GM19023 (cell line): ENCODE measurements at regions not wholly inside any gene's neighbourhood (a gene's known extent, or its start where the extent isn't known, plus 50 kb on each side); places are given as distances from the start of the nearest gene placed in this dataset.
A peak's percentile ranks its signal among the peaks of the same experiment; 100 is the strongest.

Source experiments
- ATAC-seq: cut with Tn5 transposase; IDR thresholded peaks from one replicate; pipeline ENCODE4 v1.9.1; 2021; ENCODE audit warnings: mild to moderate bottlenecking, moderate library complexity; ENCODE audit not compliant: unreplicated experiment

GRCh38 chr5:109917154-109917546 is 227.4 kb downstream of the MAN2A1 start:
- no peak for ATAC-seq

GRCh38 chr5:109917966-109918365 is 228.2 kb downstream of the MAN2A1 start:
- no peak for ATAC-seq

GRCh38 chr5:109920736-109921135 is 231.0 kb downstream of the MAN2A1 start:
- ATAC-seq, result no peak

- ATAC-seq, result peak; percentile 77
Observed at GRCh38 chr5:109921735-109922380, 232.1 kb downstream of the MAN2A1 start.

- no peak for ATAC-seq
Observed at GRCh38 chr5:109922381-109922995, 232.8 kb downstream of the MAN2A1 start.

GRCh38 chr5:109923205-109923604 is 233.5 kb downstream of the MAN2A1 start:
- no peak for ATAC-seq

- no peak for ATAC-seq
Observed at GRCh38 chr5:109924237-109925107, 234.7 kb downstream of the MAN2A1 start.

GRCh38 chr5:109927639-109928038 is 237.9 kb downstream of the MAN2A1 start:
- no peak for ATAC-seq

- ATAC-seq, result no peak
Observed at GRCh38 chr5:109928046-109928445, 238.3 kb downstream of the MAN2A1 start.

- no peak for ATAC-seq
Observed at GRCh38 chr5:109928811-109929210, 239.1 kb downstream of the MAN2A1 start.

GRCh38 chr5:109929376-109929775 is 239.6 kb downstream of the MAN2A1 start:
- ATAC-seq, result no peak

GRCh38 chr5:109929911-109930310 is 240.2 kb downstream of the MAN2A1 start:
- ATAC-seq, result no peak

- ATAC-seq, result no peak
Observed at GRCh38 chr5:109931049-109931780, 241.5 kb downstream of the MAN2A1 start.

GRCh38 chr5:109935833-109936490 is 246.2 kb downstream of the MAN2A1 start:
- no peak for ATAC-seq

GRCh38 chr5:109936996-109937395 is 247.3 kb downstream of the MAN2A1 start:
- peak; percentile 97 for ATAC-seq

- no peak for ATAC-seq
Observed at GRCh38 chr5:109937951-109938350, 248.2 kb downstream of the MAN2A1 start.

GRCh38 chr5:109938453-109938852 is 248.7 kb downstream of the MAN2A1 start:
- ATAC-seq, result no peak

GRCh38 chr5:109939116-109939682 is 249.5 kb downstream of the MAN2A1 start:
- ATAC-seq, result no peak

- ATAC-seq, result no peak
Observed at GRCh38 chr5:109942646-109943045, 252.9 kb downstream of the MAN2A1 start.

GRCh38 chr5:109943701-109944235 is 254.0 kb downstream of the MAN2A1 start:
- ATAC-seq, result no peak
